Stimulated activated CD8-positive, alpha-beta memory T cell treated with anti-CD3 and anti-CD28 coated beads, Interleukin-2, amount 100 ng/mL, for 48 hours (primary cell): ENCODE measurements at regions not wholly inside any gene's neighbourhood (a gene's known extent, or its start where the extent isn't known, plus 50 kb on each side); places are given as distances from the start of the nearest gene placed in this dataset.

Source experiments
- DNase-seq, 2 donors: peaks; one replicate each; pipeline ENCODE4 v3.0.0-alpha.2; 2020; ENCODE audit warnings: low read depth in 2 of 2

DNA sequence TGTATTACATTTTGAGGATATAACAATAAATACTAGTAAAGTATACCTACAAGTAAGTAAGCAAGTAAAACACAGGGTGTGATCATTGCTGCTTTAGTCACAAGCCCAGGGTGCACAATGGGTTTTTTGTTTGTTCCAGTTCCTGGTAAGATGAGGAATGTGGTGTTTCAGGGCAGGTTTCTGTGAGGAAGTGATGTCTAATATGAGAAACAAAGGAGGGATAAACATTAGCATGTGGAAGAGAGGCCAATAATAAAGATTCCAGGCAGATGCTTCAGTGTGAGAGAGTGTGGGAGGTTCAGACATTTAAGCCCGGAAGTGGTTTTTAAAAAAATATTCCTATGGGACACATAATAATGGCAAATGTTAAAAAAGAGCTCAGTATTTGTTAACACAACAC, 808.1 kb upstream of the USP15 start:
- no peak for DNase-seq

DNA sequence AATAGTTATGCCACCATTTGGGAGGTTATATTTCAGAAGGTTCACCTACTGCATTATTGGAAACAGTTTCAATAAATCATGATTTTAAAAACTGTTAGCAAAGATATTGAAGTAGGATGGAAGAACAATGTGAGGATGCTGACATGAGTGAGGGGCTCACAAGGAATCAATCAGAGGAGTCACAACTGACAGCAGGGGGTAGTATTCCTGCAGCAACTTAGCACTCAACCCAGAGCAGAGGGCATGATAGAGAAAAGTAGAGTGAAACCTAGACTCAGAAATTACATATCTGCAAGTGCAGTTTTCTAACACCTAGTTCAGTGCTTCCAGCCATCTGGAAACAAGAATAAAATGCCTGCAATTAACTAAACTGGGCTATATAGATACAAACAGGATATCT, 772.5 kb upstream of the USP15 start:
- DNase-seq = no peak

DNA sequence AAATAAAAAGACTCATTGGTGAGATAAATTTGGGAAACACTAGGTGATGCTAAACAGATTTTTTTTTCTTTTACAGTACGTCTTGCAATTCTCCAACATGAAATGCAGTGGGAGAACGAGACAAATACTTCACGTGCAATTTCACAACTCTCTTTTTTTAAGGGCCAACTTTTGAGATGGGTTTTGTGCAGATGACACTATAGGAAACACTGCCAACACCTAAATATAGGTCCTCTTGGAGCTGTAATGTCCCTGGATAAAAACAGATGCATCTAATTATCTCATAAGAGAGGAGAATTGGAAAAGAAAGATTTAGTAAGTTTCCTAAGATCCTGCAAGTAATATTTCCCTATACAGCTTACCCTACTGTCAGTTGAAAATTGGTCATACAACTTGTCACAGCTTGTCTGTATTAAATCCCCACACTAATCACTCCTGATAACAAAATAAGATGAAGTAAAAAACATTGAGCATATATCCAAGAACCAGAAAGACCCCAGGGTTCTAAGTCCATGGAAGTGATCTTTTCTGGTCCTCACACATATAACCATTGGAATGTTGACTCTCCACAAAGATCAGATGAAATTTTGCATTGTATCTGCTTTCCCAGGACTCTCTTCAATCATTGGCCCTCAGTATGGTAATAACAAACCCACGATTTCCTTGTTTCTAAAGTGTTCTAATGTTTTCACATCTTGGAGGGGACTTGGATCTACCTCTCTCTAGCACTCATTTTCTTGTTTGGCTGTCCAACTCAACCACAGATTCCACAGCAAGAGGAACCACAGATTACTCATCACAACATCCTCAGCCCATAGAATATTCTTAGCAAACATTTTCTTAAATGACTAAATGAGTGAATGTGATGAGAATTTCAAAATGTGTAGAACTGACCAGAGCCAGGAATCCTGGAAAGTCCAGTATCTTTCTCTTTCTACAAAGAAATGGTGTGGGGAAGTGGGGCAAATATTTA, 769.4 kb upstream of the USP15 start:
- DNase-seq = no peak

DNA sequence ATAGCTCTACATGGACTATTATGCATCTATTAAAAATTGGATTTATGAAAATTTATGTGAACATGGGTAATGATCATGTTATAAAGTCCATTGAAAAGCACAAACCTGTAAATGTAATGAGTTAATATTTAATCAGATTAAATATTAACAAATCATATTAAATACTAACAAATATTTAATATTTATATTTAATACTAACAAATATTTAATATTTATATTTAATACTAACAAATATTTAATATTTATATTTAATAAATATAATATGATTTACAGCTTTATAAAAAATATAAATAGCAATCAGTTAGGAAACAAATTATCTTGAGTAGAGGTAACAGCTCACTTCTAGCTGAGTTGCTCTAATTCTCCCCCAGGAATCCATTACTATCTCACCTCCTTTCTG, 758.0 kb upstream of the USP15 start:
- DNase-seq = no peak

DNA sequence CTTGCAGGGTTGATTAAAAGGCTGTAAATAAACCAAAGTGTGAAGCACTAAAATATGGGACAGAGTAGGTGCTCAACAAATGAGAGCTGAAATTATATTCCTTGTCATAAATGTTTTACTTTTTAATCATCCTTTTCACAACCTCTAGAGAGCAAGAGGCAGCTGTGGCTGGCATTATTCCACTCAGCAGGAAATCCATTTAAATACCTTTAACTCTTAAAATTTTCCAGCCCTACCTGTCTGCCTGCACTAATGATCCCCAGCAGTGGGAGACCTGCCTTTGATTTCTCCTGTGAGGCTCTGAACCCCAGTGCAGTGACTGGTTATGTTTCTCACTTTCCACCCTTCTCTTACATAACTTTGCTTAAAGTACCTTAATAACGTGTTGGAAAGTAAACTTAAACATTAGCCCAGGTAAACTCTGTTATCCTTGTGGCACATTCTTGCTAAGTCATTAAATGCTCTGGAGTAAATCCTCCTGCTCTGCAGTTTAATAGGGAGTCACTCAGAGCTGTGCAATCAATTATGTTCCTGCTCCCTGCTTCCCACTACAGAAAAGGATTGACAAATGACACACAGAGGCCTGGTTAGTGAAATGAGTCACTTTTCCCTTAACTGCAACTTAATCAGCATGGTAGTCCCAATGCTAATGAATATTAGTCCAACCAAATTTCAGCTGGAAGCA, 755.7 kb upstream of the USP15 start:
- DNase-seq = no peak

DNA sequence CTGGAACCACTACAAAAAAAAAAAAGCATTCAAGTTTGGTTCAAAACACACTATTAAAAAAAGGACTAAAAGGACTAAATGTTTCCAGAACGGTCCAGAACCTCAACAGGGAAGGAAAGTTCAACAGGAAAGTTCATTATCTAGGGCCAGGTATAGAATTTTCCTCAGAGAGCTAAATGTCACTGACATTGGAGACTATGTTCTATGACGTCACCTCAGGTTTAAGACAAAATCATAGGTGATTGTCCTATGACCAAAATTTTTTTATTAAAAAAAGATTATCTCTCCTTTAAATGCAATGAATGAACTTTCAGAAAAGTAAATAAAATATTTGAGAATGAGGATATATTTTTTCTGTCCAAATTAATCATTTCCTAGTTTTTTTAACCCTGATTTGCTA, 746.7 kb upstream of the USP15 start:
- no peak for DNase-seq

DNA sequence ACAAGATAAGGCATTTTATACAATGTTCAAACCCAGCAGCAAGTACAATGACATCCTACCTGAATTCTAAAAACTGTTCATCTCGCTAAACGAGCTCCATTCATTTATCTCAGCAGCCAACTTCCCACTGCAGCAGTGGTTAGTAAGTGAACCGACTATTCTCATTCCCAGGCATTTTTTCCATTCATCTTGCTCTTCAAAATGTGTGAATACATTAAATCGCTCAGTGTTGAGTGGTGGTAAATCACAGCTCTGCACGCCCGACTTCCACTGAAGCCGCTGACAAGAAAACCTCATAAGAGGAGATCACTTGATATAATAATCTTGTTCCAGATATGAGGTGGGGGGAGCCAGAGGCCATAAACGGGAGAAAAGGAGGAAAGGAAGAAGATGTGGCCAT, 746.2 kb upstream of the USP15 start:
- DNase-seq = no peak

DNA sequence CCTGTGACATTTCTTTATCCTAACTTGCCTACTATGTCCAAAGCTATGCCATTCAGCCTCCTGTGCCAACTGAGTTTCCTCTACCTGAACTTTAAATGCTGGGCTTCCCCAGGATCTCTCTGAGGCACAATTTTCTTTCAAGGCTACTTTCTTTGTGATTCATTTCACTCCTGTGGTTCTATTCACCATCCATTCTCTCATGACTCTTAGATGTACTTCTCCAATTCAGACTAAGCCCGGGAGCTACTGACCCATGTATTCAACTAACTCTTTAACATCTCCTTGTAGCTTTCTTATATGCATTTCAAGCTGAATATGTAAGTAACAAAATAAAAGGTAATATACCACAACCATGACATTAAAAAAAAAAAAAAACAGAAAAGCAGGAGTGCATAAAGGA, 738.9 kb upstream of the USP15 start:
- DNase-seq = no peak

DNA sequence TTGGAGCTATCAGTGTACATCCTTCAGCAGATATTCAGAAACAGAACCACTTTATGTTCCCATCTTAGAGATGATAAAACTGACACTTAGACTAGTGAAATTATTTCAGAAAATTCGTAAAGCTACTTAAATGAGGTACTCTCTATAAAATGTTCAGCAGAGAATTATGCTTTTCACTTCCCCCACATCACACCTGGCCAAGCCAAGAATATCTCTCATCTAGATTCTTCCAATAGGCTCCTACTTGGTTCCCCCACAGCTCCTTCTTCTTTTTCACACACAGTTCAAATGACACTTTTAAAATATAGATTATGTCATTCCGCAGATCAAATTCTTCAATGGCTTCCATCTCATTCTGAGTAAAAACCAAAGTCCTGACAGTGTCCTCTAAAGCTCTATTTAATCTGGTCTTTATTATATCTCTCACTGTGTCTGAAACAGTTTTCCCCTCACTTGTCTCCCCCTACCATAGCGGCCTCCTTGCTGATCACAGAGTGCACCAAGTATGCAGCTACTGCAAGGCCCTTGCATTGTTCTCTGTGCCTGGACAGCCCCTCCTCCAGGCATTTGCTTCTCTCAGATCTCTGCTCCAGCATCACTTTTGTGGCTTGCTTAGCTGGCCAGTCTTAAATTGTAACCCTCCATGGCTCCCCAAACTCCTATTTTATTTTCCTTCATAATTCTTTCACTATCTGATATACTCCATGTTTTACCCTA, 736.8 kb upstream of the USP15 start:
- DNase-seq = no peak

DNA sequence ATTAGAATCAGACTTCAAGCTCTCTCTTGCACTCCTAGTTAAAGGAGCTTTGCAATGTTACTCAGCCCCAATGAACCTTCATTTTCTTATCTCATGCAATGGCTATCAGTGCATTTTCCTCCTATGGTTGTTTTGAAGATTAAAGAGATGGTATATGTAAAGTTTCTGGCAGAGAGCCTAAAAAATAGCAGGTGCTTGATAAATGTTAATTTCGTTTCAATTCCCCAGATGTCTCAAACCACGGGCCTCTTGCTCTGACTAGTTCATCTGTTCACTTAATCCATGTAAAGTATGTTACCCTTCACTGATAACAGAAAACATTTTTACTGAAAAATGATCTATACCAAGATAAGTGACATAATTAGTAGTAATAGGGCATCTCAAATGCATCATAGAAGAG, 735.4 kb upstream of the USP15 start:
- DNase-seq = no peak

DNA sequence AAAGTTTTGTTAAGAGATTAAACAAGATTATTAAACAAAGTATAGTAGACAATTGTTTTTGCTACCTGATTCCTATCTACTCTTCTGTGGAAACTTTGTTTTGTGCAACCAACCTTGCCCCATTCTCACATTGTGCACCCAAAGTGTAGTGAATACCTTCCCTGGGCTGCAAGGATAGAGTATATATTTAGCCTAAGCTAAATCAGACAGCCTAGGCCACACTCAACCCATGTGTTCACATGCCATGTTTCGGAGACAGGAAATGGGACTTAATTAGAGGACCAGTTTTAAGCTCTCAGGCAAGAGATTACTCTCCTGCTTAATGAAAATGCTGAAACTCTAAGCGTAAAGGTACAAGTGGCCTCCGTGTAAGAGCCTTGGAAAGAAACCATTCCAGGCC, 734.9 kb upstream of the USP15 start:
- no peak for DNase-seq

DNA sequence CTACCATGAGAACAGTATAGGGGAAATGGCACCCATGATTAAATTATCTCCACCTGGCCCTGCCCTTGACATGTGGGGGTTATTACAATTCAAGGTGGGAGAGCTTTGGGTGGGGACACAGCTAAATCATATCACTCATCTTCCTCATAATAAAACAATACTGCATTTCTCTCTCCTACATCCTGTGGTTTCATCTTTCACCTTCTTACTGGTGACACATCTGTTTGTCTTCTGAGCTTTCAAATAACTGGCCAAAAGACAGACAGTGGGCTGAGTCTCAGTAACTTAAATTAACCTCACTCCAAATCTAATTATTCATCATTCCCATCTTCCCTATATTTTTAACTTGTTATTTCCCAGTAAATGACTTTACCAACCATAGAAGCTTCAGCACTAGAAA, 729.7 kb upstream of the USP15 start:
- no peak for DNase-seq

DNA sequence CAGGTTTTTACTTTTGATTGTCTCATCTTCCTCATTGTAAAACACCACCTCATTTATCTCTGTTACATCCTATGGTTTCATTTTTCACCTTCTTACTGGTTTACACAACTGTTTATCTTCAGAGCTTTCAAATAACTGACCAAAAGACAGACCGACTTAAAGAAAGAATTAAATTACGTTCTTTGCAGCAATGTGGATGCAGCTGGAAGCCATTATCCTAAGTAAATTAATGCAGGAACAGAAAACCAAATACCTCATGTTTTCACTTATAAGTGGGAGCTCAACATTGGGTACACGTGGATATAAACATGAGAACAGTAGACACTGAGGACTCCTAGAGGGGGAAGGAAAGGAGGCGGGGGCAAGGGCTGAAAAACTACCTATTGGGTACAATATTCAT, 729.0 kb upstream of the USP15 start:
- DNase-seq = no peak

DNA sequence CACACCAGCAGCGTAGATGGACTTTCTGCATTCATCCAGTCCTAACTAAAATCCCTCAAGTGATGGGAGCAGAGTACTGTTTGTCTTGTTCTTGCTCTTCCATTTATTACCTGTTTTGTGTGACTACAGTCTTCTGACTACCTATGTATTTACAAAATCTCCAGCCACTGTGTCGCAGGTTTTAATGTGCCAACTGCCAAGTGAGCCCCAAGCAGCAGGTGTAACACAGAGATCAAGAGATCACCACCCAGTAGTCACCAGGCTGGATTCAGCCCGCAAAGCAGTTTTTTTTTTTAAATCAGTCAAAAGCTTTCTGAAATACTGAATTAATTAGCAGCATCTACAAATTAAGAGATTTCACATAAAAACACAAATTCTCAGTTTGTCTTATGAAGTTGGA, 724.1 kb upstream of the USP15 start:
- no peak for DNase-seq

DNA sequence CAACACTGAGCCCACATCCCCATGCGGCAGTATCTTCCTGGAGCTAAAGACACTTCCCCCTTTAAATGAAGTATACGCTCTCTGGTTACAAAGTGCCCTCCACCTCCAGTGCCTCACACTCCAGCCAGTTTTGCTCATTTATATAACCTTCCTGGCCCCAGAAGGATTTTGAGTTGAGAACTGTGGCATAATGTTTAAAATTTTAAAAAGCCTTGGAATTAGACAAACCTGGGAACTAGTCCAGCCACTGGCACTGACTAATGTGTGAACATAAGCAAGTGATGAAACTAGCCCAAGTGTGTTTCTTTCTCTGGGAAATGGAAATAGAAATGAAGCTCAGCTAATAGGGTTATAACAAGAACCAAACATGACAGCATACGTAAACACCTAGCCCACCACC, 723.7 kb upstream of the USP15 start:
- no peak for DNase-seq

DNA sequence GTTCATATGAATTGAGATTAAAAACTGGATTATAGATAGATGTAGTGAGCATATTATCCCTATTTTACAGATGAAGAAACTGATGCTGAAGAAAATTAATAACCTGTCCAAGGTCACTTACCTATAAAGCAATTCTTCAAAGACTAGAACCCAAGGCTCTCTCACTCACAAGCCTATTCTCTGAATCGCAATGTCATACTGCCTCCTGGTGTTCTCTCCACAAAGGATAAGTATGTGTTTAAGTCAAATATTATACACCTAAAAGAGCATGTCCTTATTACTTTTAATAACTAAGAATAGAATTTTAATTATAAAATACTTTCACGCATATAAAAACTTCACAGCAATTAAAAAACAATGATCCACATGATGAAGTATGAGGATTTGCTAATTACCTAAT, 721.3 kb upstream of the USP15 start:
- DNase-seq = no peak

DNA sequence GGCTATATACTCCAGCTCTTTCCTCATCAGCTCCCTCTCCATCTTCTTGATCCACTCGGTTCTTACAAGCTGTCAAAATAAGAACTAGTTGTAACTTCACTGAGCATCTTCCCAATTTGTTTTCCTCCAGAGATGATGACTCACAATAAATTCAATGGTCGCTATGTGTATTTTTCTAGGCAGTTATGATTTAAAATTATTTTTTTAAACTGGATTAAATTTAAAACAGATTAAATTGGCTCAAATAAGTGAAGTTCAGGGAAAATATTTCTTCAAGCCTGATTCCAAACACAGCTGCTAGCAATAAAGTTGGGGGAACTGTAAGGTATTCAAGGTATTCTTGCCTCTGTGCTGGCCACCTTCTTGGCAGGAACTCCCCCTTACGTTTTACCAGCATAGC, 717.7 kb upstream of the USP15 start:
- DNase-seq = no peak

DNA sequence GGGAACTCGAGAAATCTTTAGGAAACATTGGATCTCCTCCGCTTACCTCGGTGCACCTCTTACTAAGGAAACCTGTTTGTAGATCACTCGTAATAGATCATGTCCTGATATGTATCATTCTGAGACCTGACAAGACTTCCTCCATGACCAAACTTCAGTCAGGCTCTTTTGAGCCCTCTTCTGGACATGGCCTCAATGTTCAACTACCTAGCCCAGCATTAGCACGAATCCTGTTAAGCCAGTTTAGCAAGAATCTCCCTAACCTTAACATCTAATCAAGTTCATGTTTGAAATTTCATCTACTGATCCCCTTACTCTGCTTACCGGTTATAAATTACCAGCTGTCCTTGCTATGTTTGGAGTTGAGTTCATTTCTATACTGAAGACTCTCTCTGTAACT, 713.9 kb upstream of the USP15 start:
- DNase-seq = no peak

DNA sequence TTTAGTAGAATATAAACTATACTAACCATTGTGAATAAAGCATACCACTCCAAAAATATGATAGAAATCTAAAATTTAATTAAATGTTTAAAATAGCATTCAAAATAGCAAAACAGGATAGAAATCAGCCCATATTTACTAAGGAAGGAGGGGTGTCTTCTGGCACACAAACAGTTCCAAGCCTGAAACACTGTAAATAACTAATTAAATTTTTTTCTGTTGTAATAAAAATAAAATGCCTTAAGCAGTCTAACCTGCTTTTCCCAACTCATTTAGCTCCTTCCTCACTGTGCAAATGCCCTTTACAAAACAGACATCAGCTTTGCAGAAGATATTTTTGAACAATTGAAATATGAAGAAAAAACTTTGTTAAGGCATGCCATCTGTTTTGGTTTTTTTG, 707.1 kb upstream of the USP15 start:
- no peak for DNase-seq

DNA sequence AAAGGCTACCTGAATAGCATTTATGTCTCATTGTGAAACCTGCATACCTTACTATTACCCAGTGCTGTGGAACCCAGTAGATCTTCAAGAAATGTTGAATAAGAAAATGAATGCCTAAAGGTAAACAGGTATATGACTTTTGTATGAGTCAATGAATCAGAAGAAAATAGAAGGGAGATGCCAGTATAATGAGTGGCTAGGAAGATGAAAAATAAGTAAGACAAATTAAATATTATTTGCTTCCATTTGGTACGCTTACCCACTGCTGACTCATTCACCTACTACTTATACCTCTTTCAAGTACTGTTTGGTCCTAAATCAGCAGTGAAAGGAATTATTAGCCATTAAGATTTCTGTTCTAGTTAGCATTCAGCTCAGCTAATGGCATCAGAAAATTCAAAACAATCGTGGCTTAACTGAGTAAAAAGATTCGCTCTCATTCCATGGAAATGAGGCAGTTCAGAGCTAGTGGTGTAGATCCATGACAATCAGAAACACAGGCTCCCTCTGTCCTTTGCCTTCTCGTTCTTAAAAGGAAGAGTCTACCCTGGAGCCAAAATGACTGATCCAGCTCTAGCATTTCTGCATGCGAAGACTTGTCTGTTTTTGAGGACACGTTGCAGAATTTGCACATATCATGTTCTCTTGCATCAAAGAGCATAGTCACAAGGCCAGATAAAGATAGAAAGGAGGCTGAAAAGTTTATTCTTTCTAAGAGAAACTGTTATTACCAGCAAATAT, 705.8 kb upstream of the USP15 start:
- DNase-seq = no peak

DNA sequence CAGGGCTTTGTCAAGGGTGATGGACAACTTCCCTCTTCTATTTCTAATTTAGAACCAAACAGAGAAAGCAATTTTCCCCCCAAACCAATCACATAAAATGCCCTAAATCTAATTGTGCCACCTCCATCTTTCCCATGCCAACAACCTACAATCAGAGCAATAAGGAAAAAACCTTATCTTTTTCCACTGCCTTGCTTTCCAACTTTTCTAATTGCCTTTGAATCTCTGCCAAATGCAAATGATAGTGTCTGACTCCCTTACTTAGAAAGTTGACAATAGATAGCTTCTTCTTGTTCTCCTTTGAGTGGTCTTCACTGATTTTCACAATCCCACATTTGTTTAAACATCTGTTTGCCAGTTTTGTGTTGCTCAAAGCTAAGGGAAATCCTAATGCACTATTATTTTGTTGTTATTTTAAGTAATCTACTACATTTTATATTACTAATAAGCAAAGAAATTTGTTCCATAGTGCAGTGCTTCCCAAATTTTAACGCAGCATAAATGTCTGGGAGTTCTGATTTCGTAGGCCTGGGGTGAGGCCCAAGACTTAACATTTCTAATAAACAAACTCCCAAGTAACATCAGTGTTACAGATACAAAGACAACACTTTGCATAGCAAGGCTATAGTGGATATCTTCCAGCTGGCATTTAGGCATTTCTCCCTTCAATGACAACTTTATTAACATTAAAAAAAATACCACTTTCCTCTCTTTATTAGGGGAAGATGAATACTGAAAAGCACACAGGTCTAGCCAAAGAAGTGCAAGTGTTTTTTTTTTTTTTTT, 696.3 kb upstream of the USP15 start:
- no peak for DNase-seq
